GM23338 (cell line): ENCODE measurements at regions not wholly inside any gene's neighbourhood (a gene's known extent, or its start where the extent isn't known, plus 50 kb on each side); places are given as distances from the start of the nearest gene placed in this dataset.

Source experiments
- ATAC-seq: fragments of 200-7000 bp; cut with Tn5 transposase; 3 replicates; pipeline ENCODE4 v1.9.1; 2020
- DNase-seq: peaks from one replicate; pipeline ENCODE4 v3.0.0-alpha.2; 2015; ENCODE audit warnings: low spot score
- H2AFZ ChIP-seq: fragments of 200-600 bp; sonication (generic); 2 replicates; pipeline ENCODE4 v1.8.0; 2016; ENCODE audit warnings: antibody characterized with exemption, mild to moderate bottlenecking, moderate library complexity
- H3F3A ChIP-seq: fragments of 200-600 bp; sonication (generic); replicated peaks from 2 replicates; pipeline ENCODE4 v1.8.0; 2017; ENCODE audit warnings: antibody characterized with exemption, mixed run types, low read depth
- H3K27ac ChIP-seq: fragments of 200-600 bp; sonication (generic); 2 replicates; pipeline ENCODE4 v1.6.1; 2016; ENCODE audit warnings: low read depth
- H3K27me3 ChIP-seq: fragments of 200-600 bp; sonication (generic); 2 replicates; pipeline ENCODE4 v1.8.0; 2016; ENCODE audit warnings: mild to moderate bottlenecking, mixed run types, moderate library complexity; ENCODE audit not compliant: insufficient read depth
- H3K36me3 ChIP-seq: fragments of 200-600 bp; sonication (generic); 2 replicates; pipeline ENCODE4 v1.8.0; 2016; ENCODE audit warnings: mild to moderate bottlenecking; ENCODE audit not compliant: insufficient read depth
- H3K4me1 ChIP-seq: fragments of 200-600 bp; sonication (generic); 2 replicates; pipeline ENCODE4 v1.8.0; 2016; ENCODE audit warnings: mild to moderate bottlenecking, moderate library complexity; ENCODE audit not compliant: insufficient read depth
- H3K4me2 ChIP-seq: fragments of 200-600 bp; sonication (generic); 2 replicates; pipeline ENCODE4 v1.7.1; 2017; ENCODE audit warnings: mixed run types
- H3K4me3 ChIP-seq: fragments of 200-600 bp; sonication (generic); 2 replicates; pipeline ENCODE4 v1.6.1; 2016; ENCODE audit warnings: mixed run types
- H3K79me2 ChIP-seq: fragments of 200-600 bp; sonication (generic); replicated peaks from 2 replicates; pipeline ENCODE4 v1.8.0; 2017; ENCODE audit warnings: mild to moderate bottlenecking; ENCODE audit not compliant: insufficient read depth
- H3K9me2 ChIP-seq: fragments of 200-600 bp; sonication (generic); 2 replicates; pipeline ENCODE4 v1.8.0; 2017; ENCODE audit not compliant: insufficient read depth
- H4K20me1 ChIP-seq: fragments of 200-600 bp; sonication (generic); replicated peaks from 2 replicates; pipeline ENCODE4 v1.8.0; 2017; ENCODE audit warnings: mild to moderate bottlenecking; ENCODE audit not compliant: insufficient read depth
- H3K27ac Mint-ChIP-seq: 2 replicates; pipeline ENCODE4 v1.8.0; 2020; ENCODE audit warnings: inconsistent platforms, mild to moderate bottlenecking, moderate library complexity, mixed read lengths
- H3K27me3 Mint-ChIP-seq: 3 replicates; pipeline ENCODE4 v1.8.0; 2022; ENCODE audit warnings: low read depth, mild to moderate bottlenecking, moderate library complexity, mixed read lengths, inconsistent platforms; ENCODE audit not compliant: insufficient read depth, poor library complexity
- H3K36me3 Mint-ChIP-seq: 3 replicates; pipeline ENCODE4 v1.8.0; 2021; ENCODE audit warnings: low read depth, mild to moderate bottlenecking, inconsistent platforms, moderate library complexity, mixed read lengths
- H3K4me1 Mint-ChIP-seq: 3 replicates; pipeline ENCODE4 v1.8.0; 2020; ENCODE audit warnings: mild to moderate bottlenecking, inconsistent platforms, mixed read lengths
- H3K4me3 Mint-ChIP-seq: 3 replicates; pipeline ENCODE4 v1.8.0; 2021; ENCODE audit warnings: moderate library complexity, mild to moderate bottlenecking, inconsistent platforms, mixed read lengths
- H3K9me3 Mint-ChIP-seq: 3 replicates; pipeline ENCODE4 v1.8.0; 2020; ENCODE audit warnings: moderate library complexity, mild to moderate bottlenecking, inconsistent platforms, mixed read lengths
- CREB1 ChIP-seq: fragments of 250-450 bp; sonication (Bioruptor Pico); IDR thresholded peaks from 2 replicates; pipeline ENCODE4 v1.5.0; 2020; ENCODE audit warnings: low read depth, mild to moderate bottlenecking, moderate library complexity
- CTCF ChIP-seq, 2 experiments: fragments of 200-600 bp in 1 of 2; sonication (generic) in 1 of 2; conservative IDR thresholded peaks; 2 replicates each; pipeline versions ENCODE4 v1.5.1 to v1.6.1; 2016 to 2017; ENCODE audit warnings: antibody characterized with exemption in 2 of 2, low read depth in 2 of 2, mild to moderate bottlenecking in 2 of 2, moderate library complexity in 1 of 2
- EZH2 ChIP-seq: fragments of 200-600 bp; sonication (generic); IDR thresholded peaks from one replicate; pipeline ENCODE4 v1.8.0; 2017; ENCODE audit warnings: antibody characterized with exemption, mild to moderate bottlenecking, low read depth; ENCODE audit not compliant: unreplicated experiment
- EZH2phosphoT487 ChIP-seq: fragments of 200-600 bp; sonication (generic); IDR thresholded peaks from one replicate; pipeline ENCODE4 v1.8.1; 2018; ENCODE audit warnings: antibody characterized with exemption; ENCODE audit not compliant: unreplicated experiment
- JUNB ChIP-seq: IDR thresholded peaks from one replicate; pipeline ENCODE4 v1.6.1; 2016; ENCODE audit warnings: antibody characterized with exemption; ENCODE audit not compliant: unreplicated experiment
- NANOG ChIP-seq: IDR thresholded peaks from 2 replicates; pipeline ENCODE4 v1.6.1; 2016; ENCODE audit warnings: antibody characterized with exemption, borderline replicate concordance
- REST ChIP-seq: IDR thresholded peaks from one replicate; pipeline ENCODE4 v1.6.1; 2018; ENCODE audit warnings: antibody characterized with exemption; ENCODE audit not compliant: unreplicated experiment
- STAT1 ChIP-seq: IDR thresholded peaks from one replicate; pipeline ENCODE4 v1.6.1; 2016; ENCODE audit warnings: antibody characterized with exemption; ENCODE audit not compliant: unreplicated experiment
- ZNF331 ChIP-seq: fragments of 250-450 bp; sonication (Bioruptor Pico); IDR thresholded peaks from 2 replicates; pipeline ENCODE4 v1.5.0; 2020; ENCODE audit warnings: low read depth, mild to moderate bottlenecking, moderate library complexity
- TF ChIP-seq, protein P1 (sequence below): IDR thresholded peaks from 2 replicates; pipeline ENCODE4 v1.6.1; 2016; ENCODE audit warnings: antibody characterized with exemption

- TF ChIP-seq REST: no peak
- no peak for TF ChIP-seq STAT1
- no peak for TF ChIP-seq JUNB
- TF ChIP-seq EZH2: no peak
- TF ChIP-seq CREB1 (CRISPR knock-in tag): no peak
- no peak for TF ChIP-seq ZNF331
These were observed 118.9 kb upstream of the KLF14 start (continued) for GRCh38 chr7:130852867-130853266.

DNA sequence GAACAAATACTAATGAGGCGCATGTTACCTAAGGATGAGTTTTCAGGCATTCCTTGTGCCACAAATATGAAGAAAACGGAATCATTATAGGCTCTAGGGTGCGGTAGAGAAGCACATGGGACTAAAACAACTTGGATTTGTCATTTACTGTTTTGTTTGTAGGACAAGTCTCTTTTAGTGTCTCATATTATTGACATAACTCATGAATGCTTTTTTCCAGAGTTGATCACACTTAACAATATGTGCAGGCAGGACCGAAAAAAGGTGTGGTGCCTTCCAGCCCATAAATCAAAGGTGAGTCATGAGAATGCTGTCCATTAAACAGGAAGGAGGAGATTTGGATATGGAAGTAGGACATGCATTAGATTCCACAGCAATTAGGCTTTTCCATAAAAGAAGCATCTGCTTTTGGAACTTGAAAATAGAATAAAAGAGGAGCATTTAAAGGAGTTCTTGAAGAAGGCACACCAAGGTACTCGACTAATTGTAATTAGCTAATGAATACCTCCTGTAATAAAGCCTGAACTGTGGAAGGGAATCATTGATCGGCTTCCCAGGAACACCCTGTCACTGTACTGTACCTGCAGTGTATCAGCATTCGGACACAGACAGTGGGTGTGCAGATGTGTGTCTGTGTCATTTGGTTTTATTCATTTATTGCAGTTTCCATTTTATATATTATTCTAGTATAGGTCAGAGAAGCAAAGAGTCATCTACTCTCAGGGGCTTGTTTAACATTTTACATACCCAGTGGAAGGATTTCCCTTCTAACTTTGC is 119.7 kb upstream of the KLF14 start:
- Mint-ChIP-seq H3K9me3 (peaks cover 16% of the 10 kb centered on the region), H3K36me3 (peaks cover 11% of the 10 kb centered on the region; the same call in 2 of the 3 replicates), H3K27me3 (peaks cover 2% of the 10 kb centered on the region), H3K4me3 (no peak overlapping the region), H3K4me1 (no peaks in the 10 kb centered on the region), H3K27ac (no peak overlapping the region)
- no peaks in the 10 kb centered on the region for H3K4me1 ChIP-seq
- no peaks in the 10 kb centered on the region for H3K9me2 ChIP-seq
- H2AFZ ChIP-seq: no peak overlapping the region
- H3K27ac ChIP-seq: no peak overlapping the region
- no peak for ATAC-seq
- no peaks in the 10 kb centered on the region for H3K79me2 ChIP-seq
- peaks cover 3% of the 10 kb centered on the region; the same call in 1 of the 2 replicates for H3K36me3 ChIP-seq
- no peaks in the 10 kb centered on the region for H3F3A ChIP-seq
- no peak for DNase-seq
- no peaks in the 10 kb centered on the region for H3K27me3 ChIP-seq
- no peaks in the 10 kb centered on the region for H4K20me1 ChIP-seq
- H3K4me2 ChIP-seq: no peak overlapping the region
- H3K4me3 ChIP-seq: no peak overlapping the region
- TF ChIP-seq STAT1 (no peak), ZNF331 (no peak), CTCF (conservative IDR thresholded peaks at IDR 0.05; ENCODE audit: low read depth in 2 of 2) (no peak; a peak in 1 of 4 replicates), NANOG (no peak), EZH2phosphoT487 (no peak), REST (no peak), JUNB (no peak)
- TF ChIP-seq, protein P1, sequence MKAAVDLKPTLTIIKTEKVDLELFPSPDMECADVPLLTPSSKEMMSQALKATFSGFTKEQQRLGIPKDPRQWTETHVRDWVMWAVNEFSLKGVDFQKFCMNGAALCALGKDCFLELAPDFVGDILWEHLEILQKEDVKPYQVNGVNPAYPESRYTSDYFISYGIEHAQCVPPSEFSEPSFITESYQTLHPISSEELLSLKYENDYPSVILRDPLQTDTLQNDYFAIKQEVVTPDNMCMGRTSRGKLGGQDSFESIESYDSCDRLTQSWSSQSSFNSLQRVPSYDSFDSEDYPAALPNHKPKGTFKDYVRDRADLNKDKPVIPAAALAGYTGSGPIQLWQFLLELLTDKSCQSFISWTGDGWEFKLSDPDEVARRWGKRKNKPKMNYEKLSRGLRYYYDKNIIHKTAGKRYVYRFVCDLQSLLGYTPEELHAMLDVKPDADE: no peak
